OCI-LY7 (cell line): ENCODE measurements at regions not wholly inside any gene's neighbourhood (a gene's known extent, or its start where the extent isn't known, plus 50 kb on each side); places are given as distances from the start of the nearest gene placed in this dataset.

Experiments
- BruUV-seq: library from RNA; stranded (reverse); fragments of 400-500 nt; replicated peaks from 2 replicates; lab custom pipeline; 2021; lab: Mats Ljungman, UMichigan
- CTCF ChIA-PET: fragments of 300-600 bp; sonication (Branson Sonifier 250); formaldehyde crosslinking; loops from one replicate; lab custom pipeline; 2022; ENCODE audit warnings: antibody characterized with exemption; ENCODE audit not compliant: unreplicated experiment; lab: Charles Lee
- POLR2A ChIA-PET: fragments of 300-600 bp; sonication (Branson Sonifier 250); formaldehyde crosslinking; loops from one replicate; lab custom pipeline; 2022; ENCODE audit warnings: antibody characterized with exemption; lab: Charles Lee
- DNase-seq: peaks from one replicate; pipeline ENCODE4 v3.0.0-alpha.2; 2015; ENCODE audit warnings: low spot score
- H2AFZ ChIP-seq: fragments of 200-600 bp; sonication (generic), shearing (Covaris generic); 2 replicates; pipeline ENCODE4 v1.6.1; 2014; ENCODE audit warnings: mild to moderate bottlenecking, antibody characterized with exemption, low read length, moderate library complexity
- H3K27ac ChIP-seq: fragments of 200-600 bp; sonication (generic); 2 replicates; pipeline ENCODE4 v1.5.1; 2014; ENCODE audit warnings: mixed run types, low read depth, mild to moderate bottlenecking, moderate library complexity, low read length, inconsistent platforms; ENCODE audit not compliant: poor library complexity, severe bottlenecking
- H3K36me3 ChIP-seq: fragments of 200-600 bp; sonication (generic); 2 replicates; pipeline ENCODE4 v1.6.1; 2014; ENCODE audit warnings: mild to moderate bottlenecking, antibody characterized with exemption, low read length, moderate library complexity, mixed read lengths; ENCODE audit not compliant: insufficient read depth
- H3K4me1 ChIP-seq: fragments of 200-600 bp; sonication (generic); 2 replicates; pipeline ENCODE4 v1.5.1; 2014; ENCODE audit warnings: mild to moderate bottlenecking, low read length; ENCODE audit not compliant: insufficient read depth, poor library complexity, severe bottlenecking
- H3K4me2 ChIP-seq: fragments of 200-600 bp; sonication (generic); 2 replicates; pipeline ENCODE4 v1.6.1; 2014; ENCODE audit warnings: mild to moderate bottlenecking, low read length
- H3K4me3 ChIP-seq: fragments of 200-600 bp; sonication (generic); 2 replicates; pipeline ENCODE4 v1.5.1; 2014; ENCODE audit warnings: mild to moderate bottlenecking, low read depth, low read length; ENCODE audit not compliant: poor library complexity, severe bottlenecking
- H3K79me2 ChIP-seq: fragments of 200-600 bp; sonication (generic); 2 replicates; pipeline ENCODE4 v1.6.1; 2016; ENCODE audit warnings: low read depth, mild to moderate bottlenecking, low read length, moderate library complexity, mixed read lengths; ENCODE audit not compliant: insufficient read depth
- H3K9me2 ChIP-seq: fragments of 200-600 bp; sonication (generic); 2 replicates; pipeline ENCODE4 v1.6.1; 2016; ENCODE audit warnings: mild to moderate bottlenecking, low read length, mixed read lengths; ENCODE audit not compliant: insufficient read depth
- H3K9me3 ChIP-seq: fragments of 200-600 bp; sonication (generic); 2 replicates; pipeline ENCODE4 v1.6.1; 2014; ENCODE audit warnings: mild to moderate bottlenecking, mixed run types, low read length, mixed read lengths
- H4K20me1 ChIP-seq: fragments of 200-600 bp; sonication (generic); 2 replicates; pipeline ENCODE4 v1.6.1; 2014; ENCODE audit warnings: mild to moderate bottlenecking, antibody characterized with exemption, low read length, moderate library complexity, mixed read lengths; ENCODE audit not compliant: insufficient read depth
- EZH2phosphoT487 ChIP-seq: fragments of 200-600 bp; sonication (generic); IDR thresholded peaks from 2 replicates; pipeline ENCODE4 v1.6.1; 2018; ENCODE audit warnings: low read depth, borderline replicate concordance, mild to moderate bottlenecking, mixed run types, antibody characterized with exemption, low read length, moderate library complexity, mixed read lengths
- intact Hi-C: fragments of 100-400 bp; cut with micrococcal nuclease; formaldehyde crosslinking; loops from one replicate; pipeline ENCODE4 v1.10.0; 2022; ENCODE audit not compliant: unreplicated experiment
- TF ChIP-seq, protein P1 (sequence below): fragments of 200-600 bp; sonication (generic); conservative IDR thresholded peaks from 2 replicates; pipeline ENCODE4 v1.5.1; 2014; ENCODE audit warnings: mild to moderate bottlenecking, antibody characterized with exemption, low read length, moderate library complexity, mixed read lengths

DNA sequence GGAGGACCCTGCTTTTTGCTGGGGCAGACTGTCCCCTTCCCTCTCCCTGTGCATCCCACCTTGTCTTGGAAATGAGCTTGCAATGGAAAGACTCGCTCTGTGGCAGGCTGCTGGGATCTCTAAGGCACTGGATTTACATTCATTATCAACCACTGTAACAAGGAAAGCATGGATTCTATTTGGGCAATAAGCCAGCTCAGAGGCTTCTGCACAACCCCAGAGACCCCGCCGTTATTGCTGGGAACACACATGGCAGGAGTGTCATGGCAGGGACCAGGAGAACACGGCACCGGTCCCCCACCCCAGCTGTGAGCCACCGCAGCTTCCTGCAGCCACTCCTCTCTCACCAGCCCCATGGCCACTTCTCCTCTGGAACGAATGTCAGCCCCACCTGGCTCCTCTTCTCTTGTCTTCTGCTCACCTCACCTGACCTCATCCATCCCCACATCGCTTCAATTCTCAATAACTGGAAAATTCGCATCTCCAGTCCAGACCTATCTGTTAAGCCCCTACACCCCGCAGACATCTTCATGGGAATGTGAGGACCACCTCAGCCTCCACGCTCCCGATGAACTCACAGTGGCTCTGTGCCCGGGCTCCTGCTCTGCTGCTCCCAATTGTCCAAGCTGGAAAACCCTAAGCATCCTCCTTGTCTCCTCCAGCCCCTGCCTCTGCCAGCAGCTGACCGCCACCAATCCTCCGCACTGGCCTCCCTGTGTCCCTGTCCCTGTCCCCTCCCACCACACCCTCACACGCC is 181.5 kb downstream of the USP12 start:
- Histone ChIP-seq H3K79me2 (no peaks in the 10 kb centered on the region), H3K4me3 (no peak overlapping the region), H3K9me3 (no peaks in the 10 kb centered on the region), H3K4me2 (no peak overlapping the region), H3K9me2 (no peaks in the 10 kb centered on the region), H2AFZ (no peak overlapping the region), H4K20me1 (no peaks in the 10 kb centered on the region), H3K36me3 (no peaks in the 10 kb centered on the region), H3K4me1 (no peaks in the 10 kb centered on the region), H3K27ac (no peak overlapping the region)
- no peak for DNase-seq
- intact Hi-C loops, result loop anchor here (10.0 kb wide), 1 partner anchor 835 kb away; no protein-coding TSS in a partner anchor
- TF ChIP-seq, protein P1, sequence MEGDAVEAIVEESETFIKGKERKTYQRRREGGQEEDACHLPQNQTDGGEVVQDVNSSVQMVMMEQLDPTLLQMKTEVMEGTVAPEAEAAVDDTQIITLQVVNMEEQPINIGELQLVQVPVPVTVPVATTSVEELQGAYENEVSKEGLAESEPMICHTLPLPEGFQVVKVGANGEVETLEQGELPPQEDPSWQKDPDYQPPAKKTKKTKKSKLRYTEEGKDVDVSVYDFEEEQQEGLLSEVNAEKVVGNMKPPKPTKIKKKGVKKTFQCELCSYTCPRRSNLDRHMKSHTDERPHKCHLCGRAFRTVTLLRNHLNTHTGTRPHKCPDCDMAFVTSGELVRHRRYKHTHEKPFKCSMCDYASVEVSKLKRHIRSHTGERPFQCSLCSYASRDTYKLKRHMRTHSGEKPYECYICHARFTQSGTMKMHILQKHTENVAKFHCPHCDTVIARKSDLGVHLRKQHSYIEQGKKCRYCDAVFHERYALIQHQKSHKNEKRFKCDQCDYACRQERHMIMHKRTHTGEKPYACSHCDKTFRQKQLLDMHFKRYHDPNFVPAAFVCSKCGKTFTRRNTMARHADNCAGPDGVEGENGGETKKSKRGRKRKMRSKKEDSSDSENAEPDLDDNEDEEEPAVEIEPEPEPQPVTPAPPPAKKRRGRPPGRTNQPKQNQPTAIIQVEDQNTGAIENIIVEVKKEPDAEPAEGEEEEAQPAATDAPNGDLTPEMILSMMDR, result no peak
- ChIA-PET CTCF (no interaction called here), POLR2A (interaction anchor here (0.7 to 1.2 kb wide), 2 partner anchors 12 to 365 kb away, joined by 3 read pairs; no protein-coding TSS in a partner anchor)
- BruUV-seq, result no TSS peak

DNA sequence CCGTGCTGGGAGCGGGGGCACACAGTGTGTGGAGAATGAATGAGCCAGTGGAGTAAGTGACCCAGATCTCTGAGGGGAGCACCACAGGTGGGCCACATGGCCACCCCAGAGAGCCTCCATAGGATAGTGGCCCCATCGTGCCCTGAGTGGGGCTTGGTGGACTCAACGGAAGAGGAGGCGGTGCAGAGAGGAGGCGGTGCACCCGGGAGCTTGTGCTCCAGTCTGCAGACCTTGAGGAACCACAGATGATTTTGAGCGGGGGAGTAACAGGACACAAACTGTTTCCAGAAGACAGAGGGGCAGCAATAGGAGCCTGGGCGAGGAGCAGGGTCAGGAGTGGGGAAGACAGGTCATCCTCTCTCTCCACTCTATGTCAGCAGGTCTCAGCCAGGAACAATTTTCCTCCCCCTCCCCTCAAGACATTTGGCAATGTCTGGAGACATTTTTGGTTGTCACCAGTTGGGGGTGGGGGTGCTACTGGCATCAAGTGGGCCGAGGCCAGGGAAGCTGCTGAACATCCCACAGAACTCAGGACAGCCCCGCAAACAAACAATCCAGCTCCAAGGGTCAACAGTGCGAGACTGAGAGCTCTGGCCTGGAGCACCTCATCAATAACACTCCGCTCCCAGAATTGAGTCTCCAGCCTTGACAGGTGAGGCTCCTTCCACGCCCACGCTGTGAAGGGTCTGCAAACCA is 182.2 kb downstream of the USP12 start:
- ChIA-PET POLR2A (interaction anchor here (0.7 to 1.2 kb wide), 2 partner anchors 12 to 366 kb away, joined by 3 read pairs; no protein-coding TSS in a partner anchor), CTCF (no interaction called here)
- TF ChIP-seq EZH2phosphoT487, result no peak
- TF ChIP-seq, protein P1, result no peak
- no peak for DNase-seq
- Histone ChIP-seq H3K79me2 (no peaks in the 10 kb centered on the region), H3K4me2 (no peak overlapping the region), H3K4me3 (no peak overlapping the region), H3K27ac (no peak overlapping the region), H3K9me3 (no peaks in the 10 kb centered on the region), H3K36me3 (no peaks in the 10 kb centered on the region), H4K20me1 (no peaks in the 10 kb centered on the region), H2AFZ (no peak overlapping the region), H3K9me2 (no peaks in the 10 kb centered on the region), H3K4me1 (no peaks in the 10 kb centered on the region)
- intact Hi-C loops, result loop anchor here (10.0 kb wide), 1 partner anchor 835 kb away; no protein-coding TSS in a partner anchor
- BruUV-seq, result no TSS peak
